GM12873 (cell line): ENCODE measurements at regions not wholly inside any gene's neighbourhood (a gene's known extent, or its start where the extent isn't known, plus 50 kb on each side); places are given as distances from the start of the nearest gene placed in this dataset.

Experiments used
- CTCF ChIP-seq: IDR thresholded peaks from 2 replicates; pipeline ENCODE4 v1.5.1; 2012; ENCODE audit warnings: low read depth, mild to moderate bottlenecking, moderate library complexity, low read length, control low read depth; ENCODE audit not compliant: insufficient read depth; ENCODE audit errors: missing control alignments

- TF ChIP-seq CTCF: no peak
Observed at GRCh38 chr16:79329166-79329521, 271.4 kb downstream of the MAF start.

- no peak for TF ChIP-seq CTCF
Observed at GRCh38 chr16:79328402-79329165, 272.0 kb downstream of the MAF start.

GRCh38 chr16:79327836-79328235, 272.7 kb downstream of the MAF start:
- TF ChIP-seq CTCF: no peak

- no peak for TF ChIP-seq CTCF
Observed at GRCh38 chr16:79326549-79326948, 274.0 kb downstream of the MAF start.

GRCh38 chr16:79325226-79325945, 275.2 kb downstream of the MAF start:
- no peak for TF ChIP-seq CTCF

- no peak for TF ChIP-seq CTCF
Observed at GRCh38 chr16:79320956-79321355, 279.6 kb downstream of the MAF start.

- no peak for TF ChIP-seq CTCF
Observed at GRCh38 chr16:79318143-79318899, 282.2 kb downstream of the MAF start.
